Adrenal gland (tissue), 5 donors: ENCODE measurements at regions not wholly inside any gene's neighbourhood (a gene's known extent, or its start where the extent isn't known, plus 50 kb on each side); places are given as distances from the start of the nearest gene placed in this dataset.

ENCODE experiments used
- CTCF ChIP-seq, 6 experiments: fragments of 450-650 bp in 4 of 6; fragments of 200-600 bp in 2 of 6; sonication (generic) in 1 of 6; IDR thresholded peaks; 1 replicate in 5 of 6; 2 replicates in 1 of 6; pipeline versions ENCODE4 v1.5.1 to v1.8.0; 2016 to 2021; ENCODE audit warnings: antibody characterized with exemption in 6 of 6, mild to moderate bottlenecking in 2 of 6, moderate library complexity in 1 of 6
- POLR2A ChIP-seq, 2 donors: fragments of 450-650 bp; IDR thresholded peaks; one replicate each; pipeline ENCODE4 v1.6.1; 2017; ENCODE audit warnings: antibody characterized with exemption in 2 of 2, mild to moderate bottlenecking in 2 of 2, moderate library complexity in 1 of 2
- donor health status: DM: no; HTN: no; CAD: no.

- TF ChIP-seq CTCF (IDR thresholded peaks at IDR 0.05) (no peak), POLR2A (IDR thresholded peaks at IDR 0.05) (no peak)
These were observed 280.2 kb downstream of the SP3 start for GRCh38 chr2:173684896-173685459.
